ENCODE measurements at regions not wholly inside any gene's neighbourhood (a gene's known extent, or its start where the extent isn't known, plus 50 kb on each side); places are given as distances from the start of the nearest gene placed in this dataset.

DNA sequence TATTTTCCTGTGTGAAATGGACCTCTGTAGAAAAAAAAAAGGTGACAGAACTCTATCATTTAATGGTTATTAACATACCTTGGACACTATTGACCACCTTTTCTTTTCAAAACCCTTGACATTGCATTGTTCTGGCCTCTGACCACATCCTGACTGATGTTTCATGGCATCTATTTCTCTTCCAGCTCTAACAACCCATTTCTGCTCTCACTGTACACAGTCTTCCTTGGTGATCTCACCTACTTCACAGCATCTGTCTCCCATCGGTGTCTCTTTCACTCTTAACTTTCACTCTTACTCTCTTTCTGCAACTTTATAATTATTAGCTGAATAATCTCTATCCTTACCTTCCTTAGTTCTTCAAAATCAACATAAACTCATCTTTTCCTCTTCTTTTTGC, 217.4 kb upstream of the CD96 start:
- DNase-seq (ENCODE audit: low read depth in 1 of 2, low spot score in 2 of 2) (no peak), FAIRE-seq (no peak)
- H3K4ac ChIP-seq (replicated peaks; ENCODE audit: insufficient read length, low read depth, low read length) = no peak overlapping the region
- no peaks in the 10 kb centered on the region for H3K9me3 ChIP-seq (ENCODE audit: insufficient read depth in 2 of 2, low read depth in 1 of 2, low read length in 1 of 2)
- WGBS, 2 experiments (ENCODE audit: extremely low coverage in 1 of 2, insufficient coverage in 1 of 2, insufficient read length in 1 of 2, insufficient replicate concordance in 2 of 2, low coverage in 1 of 2, low lambda C conversion rate in 2 of 2, missing lambda C conversion rate in 1 of 2) = 91% methylated on average over 1 of the region's 1 CpG; no CpG with 5 or more reads in 1 of the 2 experiments
- H3K27ac ChIP-seq (ENCODE audit: low read depth, low read length) = no peak overlapping the region
- no peak overlapping the region for H3K14ac ChIP-seq (ENCODE audit: insufficient read length)
- no peak overlapping the region for H4K91ac ChIP-seq (replicated peaks; ENCODE audit: insufficient read length, low read length)
- no peak overlapping the region for H3K9ac ChIP-seq (replicated peaks in 1 of 4; ENCODE audit: extremely low read depth in 1 of 4, low read depth in 3 of 4, low read length in 3 of 4)
- no peak overlapping the region for H2BK12ac ChIP-seq (ENCODE audit: low read depth, low read length)
- H3K79me2 ChIP-seq (ENCODE audit: control insufficient read depth in 1 of 2, insufficient read depth in 2 of 2, low read length in 2 of 2) = no peaks in the 10 kb centered on the region
- H4K5ac ChIP-seq (ENCODE audit: insufficient read length, low read depth, low read length) = no peak overlapping the region
- no peaks in the 10 kb centered on the region for H3K23me2 ChIP-seq (ENCODE audit: low read depth, low read length)
- H3K4me1 ChIP-seq (replicated peaks in 1 of 4; ENCODE audit: control insufficient read depth in 3 of 4, insufficient read depth in 4 of 4, low read length in 3 of 4) = no peaks in the 10 kb centered on the region
- CTCF ChIA-PET (ENCODE audit: partially characterized antibody) = interaction anchor here (1.6 to 1.7 kb wide), 2 partner anchors 14 to 48 kb away, joined by 3 to 5 read pairs; no protein-coding TSS in a partner anchor
- no peak overlapping the region for H2BK5ac ChIP-seq (ENCODE audit: low read depth, low read length)
- POLR2A ChIA-PET (ENCODE audit: partially characterized antibody) = no interaction called here
- no peak overlapping the region for H2BK15ac ChIP-seq (ENCODE audit: low read length)
- no peak overlapping the region for H2AFZ ChIP-seq (ENCODE audit: low read length)
- no peak overlapping the region for H2BK120ac ChIP-seq (replicated peaks; ENCODE audit: low read depth, low read length)
- H3K4me3 ChIP-seq (ENCODE audit: extremely low read depth in 1 of 4, insufficient read depth in 2 of 4, low read depth in 3 of 4, low read length in 4 of 4) = no peak overlapping the region
- no peak overlapping the region for H2AK5ac ChIP-seq (ENCODE audit: low read depth, low read length)
- no peak overlapping the region for H3K18ac ChIP-seq (ENCODE audit: extremely low read depth, low read length)
- H3K23ac ChIP-seq (ENCODE audit: insufficient read length) = no peak overlapping the region
- no peaks in the 10 kb centered on the region for H3K36me3 ChIP-seq (ENCODE audit: control insufficient read depth in 2 of 4, insufficient read depth in 4 of 4, low read length in 3 of 4)
- H4K20me1 ChIP-seq (replicated peaks in 1 of 2; ENCODE audit: control insufficient read depth in 1 of 2, insufficient read depth in 2 of 2, low read length in 2 of 2) = no peaks in the 10 kb centered on the region
- H3K4me2 ChIP-seq (ENCODE audit: insufficient read depth in 1 of 2, low read depth in 2 of 2, low read length in 2 of 2) = no peak overlapping the region
- H2BK20ac ChIP-seq (ENCODE audit: low read length) = no peak overlapping the region
- H3K56ac ChIP-seq (replicated peaks; ENCODE audit: insufficient read length, low read depth, low read length) = no peak overlapping the region
- no peak overlapping the region for H4K8ac ChIP-seq (ENCODE audit: extremely low read depth, insufficient read depth, low read length)
- H3K27me3 ChIP-seq (replicated peaks in 1 of 4; ENCODE audit: control insufficient read depth in 3 of 4, extremely low read depth in 1 of 4, insufficient read depth in 3 of 4, low read length in 3 of 4) = peaks cover 0 to 1% (median 0%) of the 10 kb centered on the region in 4 experiments; a peak in 2 of 7 replicates
- no peaks in the 10 kb centered on the region for H3K79me1 ChIP-seq (ENCODE audit: low read depth, low read length)
- TF ChIP-seq HDAC2 (IDR thresholded peaks at IDR 0.05; ENCODE audit: borderline replicate concordance in 1 of 2, low read depth in 2 of 2, low read length in 2 of 2) = no peak

Data from H1 (cell line).